HepG2 (cell line): ENCODE measurements at regions not wholly inside any gene's neighbourhood (a gene's known extent, or its start where the extent isn't known, plus 50 kb on each side); places are given as distances from the start of the nearest gene placed in this dataset.

Experiments used
- ATAC-seq: fragments of 200-7000 bp; cut with Tn5 transposase; 3 replicates; pipeline ENCODE4 v1.9.1; 2020; ENCODE audit warnings: mild to moderate bottlenecking, moderate library complexity
- BruUV-seq: library from RNA; stranded (reverse); fragments of 400-500 nt; replicated peaks from 2 replicates; lab custom pipeline; 2021; lab: Mats Ljungman, UMichigan
- CTCF ChIA-PET: fragments of 300-600 bp; formaldehyde crosslinking; extraction: SDS; loops from one replicate; lab custom pipeline; 2021; ENCODE audit warnings: low total read pairs, inconsistent platforms, low intra/inter-chr PET ratio; lab: Yijun Ruan, JAX
- POLR2A ChIA-PET: fragments of 350-600 bp; sonication (Branson Sonifier 250); formaldehyde crosslinking; loops from one replicate; lab custom pipeline; 2020; ENCODE audit warnings: antibody characterized with exemption, inconsistent platforms; lab: Yijun Ruan, JAX
- DNase-seq: peaks from one replicate; pipeline ENCODE4 v3.0.0-alpha.2; 2015; ENCODE audit warnings: low spot score
- FAIRE-seq: peaks from 3 replicates; lab custom pipeline; 2011; peaks lifted over from hg19 to GRCh38; lab: Jason Lieb, UNC
- H2AFZ ChIP-seq: one replicate; pipeline ENCODE4 v1.6.1; 2011; ENCODE audit warnings: low read length, inconsistent platforms
- H3K27ac ChIP-seq: fragments of 300-600 bp; 3 replicates; pipeline ENCODE4 v1.8.0; 2011; ENCODE audit warnings: mixed run types, mild to moderate bottlenecking, mixed read lengths, low read length, inconsistent platforms; ENCODE audit not compliant: insufficient read depth; ENCODE audit errors: extremely low read length
- H3K27me3 ChIP-seq, 2 experiments: fragments of 200-600 bp in 1 of 2; 2 replicates in 1 of 2; 3 replicates in 1 of 2; pipeline versions ENCODE4 v1.6.0 to v1.8.0; 2011; ENCODE audit warnings: low read length in 2 of 2, mild to moderate bottlenecking in 2 of 2, moderate library complexity in 2 of 2, inconsistent platforms in 1 of 2; ENCODE audit not compliant: insufficient read depth in 2 of 2, control insufficient read depth in 1 of 2
- H3K36me3 ChIP-seq, 2 experiments: fragments of 200-600 bp in 1 of 2; replicated peaks in 1 of 2; 2 replicates in 1 of 2; 3 replicates in 1 of 2; pipeline versions ENCODE4 v1.5.1 to v1.8.0; 2011; ENCODE audit warnings: low read length in 2 of 2, inconsistent platforms in 1 of 2; ENCODE audit not compliant: insufficient read depth in 2 of 2, control insufficient read depth in 1 of 2
- H3K4me1 ChIP-seq: 2 replicates; pipeline ENCODE4 v1.5.1; 2012; ENCODE audit warnings: low read length, inconsistent platforms; ENCODE audit not compliant: insufficient read depth
- H3K4me2 ChIP-seq: 2 replicates; pipeline ENCODE4 v1.6.0; 2011; ENCODE audit warnings: low read depth, low read length, inconsistent platforms
- H3K4me3 ChIP-seq, 3 experiments: fragments of 200-600 bp in 1 of 3; sonication (generic), shearing (Covaris generic) in 1 of 3; replicated peaks in 1 of 3; 2 replicates each; pipeline ENCODE4 v1.5.1; 2011 to 2016; ENCODE audit warnings: low read length in 3 of 3, inconsistent platforms in 2 of 3, low read depth in 2 of 3, mild to moderate bottlenecking in 2 of 3, control low read depth in 1 of 3, mixed read lengths in 1 of 3; ENCODE audit not compliant: insufficient read depth in 1 of 3
- H3K79me2 ChIP-seq: one replicate; pipeline ENCODE4 v1.6.1; 2011; ENCODE audit warnings: low read length, inconsistent platforms; ENCODE audit not compliant: insufficient read depth
- H3K9ac ChIP-seq: 2 replicates; pipeline ENCODE4 v1.6.0; 2011; ENCODE audit warnings: mild to moderate bottlenecking, low read depth, low read length, inconsistent platforms; ENCODE audit not compliant: insufficient read depth
- H3K9me3 ChIP-seq: 2 replicates; pipeline ENCODE4 v1.5.1; 2012; ENCODE audit warnings: mild to moderate bottlenecking, low read length
- H4K20me1 ChIP-seq: 2 replicates; pipeline ENCODE4 v1.6.0; 2011; ENCODE audit warnings: inconsistent platforms, mild to moderate bottlenecking, low read length, moderate library complexity; ENCODE audit not compliant: insufficient read depth
- CCAR2 ChIP-seq: fragments of 200-400 bp; formaldehyde crosslinking; optimal IDR thresholded peaks from 2 replicates; pipeline ENCODE3; 2018; ENCODE audit warnings: low read depth, mild to moderate bottlenecking, low read length, moderate library complexity
- EEA1 ChIP-seq: sonication (generic); formaldehyde crosslinking; IDR thresholded peaks from 2 replicates; pipeline ENCODE4 v1.5.1; 2020; ENCODE audit warnings: mild to moderate bottlenecking, missing genetic modification reagents, borderline replicate concordance
- FOXO1 ChIP-seq: sonication (generic); formaldehyde crosslinking; IDR thresholded peaks from 2 replicates; pipeline ENCODE4 v1.4.0; 2020; ENCODE audit warnings: missing genetic modification reagents
- HES4 ChIP-seq: sonication (generic); formaldehyde crosslinking; IDR thresholded peaks from 2 replicates; pipeline ENCODE4 v1.9.0; 2021; ENCODE audit warnings: mild to moderate bottlenecking, missing genetic modification reagents, borderline replicate concordance
- RFXANK ChIP-seq: IDR thresholded peaks from 2 replicates; pipeline ENCODE4 v1.6.1; 2016
- SKI ChIP-seq: fragments of 450-650 bp; IDR thresholded peaks from one replicate; pipeline ENCODE4 v1.6.1; 2018; ENCODE audit warnings: mild to moderate bottlenecking; ENCODE audit not compliant: partially characterized antibody
- SNAPC2 ChIP-seq: sonication (generic); formaldehyde crosslinking; IDR thresholded peaks from 2 replicates; pipeline ENCODE4 v1.8.1; 2022; ENCODE audit warnings: mild to moderate bottlenecking, missing genetic modification reagents
- STAT5B ChIP-seq: sonication (generic); formaldehyde crosslinking; IDR thresholded peaks from 2 replicates; pipeline ENCODE4 v1.4.0; 2020; ENCODE audit warnings: missing genetic modification reagents
- TAF1 ChIP-seq: sonication (generic); formaldehyde crosslinking; IDR thresholded peaks from 2 replicates; pipeline ENCODE4 v1.4.0; 2020; ENCODE audit warnings: missing genetic modification reagents
- ZFP36L1 ChIP-seq: sonication (generic); formaldehyde crosslinking; IDR thresholded peaks from 2 replicates; pipeline ENCODE4 v1.8.0; 2022; ENCODE audit warnings: mild to moderate bottlenecking, missing genetic modification reagents, moderate library complexity
- ZNF251 ChIP-seq: sonication (generic); formaldehyde crosslinking; IDR thresholded peaks from 2 replicates; pipeline ENCODE4 v1.9.0; 2021; ENCODE audit warnings: mild to moderate bottlenecking, missing genetic modification reagents
- ZNF768 ChIP-seq: sonication (generic); formaldehyde crosslinking; IDR thresholded peaks from 2 replicates; pipeline ENCODE4 v1.4.0; 2020; ENCODE audit warnings: missing genetic modification reagents
- ZNF773 ChIP-seq: sonication (generic); formaldehyde crosslinking; IDR thresholded peaks from 2 replicates; pipeline ENCODE4 v1.4.0; 2020; ENCODE audit warnings: missing genetic modification reagents, borderline replicate concordance
- ZNF879 ChIP-seq: sonication (generic); formaldehyde crosslinking; IDR thresholded peaks from 2 replicates; pipeline ENCODE4 v1.8.1; 2023; ENCODE audit warnings: missing genetic modification reagents
- ZNF891 ChIP-seq: sonication (generic); formaldehyde crosslinking; IDR thresholded peaks from 2 replicates; pipeline ENCODE4 v1.5.0; 2020; ENCODE audit warnings: mild to moderate bottlenecking, missing genetic modification reagents
- ZSCAN20 ChIP-seq: sonication (generic); formaldehyde crosslinking; IDR thresholded peaks from 2 replicates; pipeline ENCODE4 v1.4.0; 2020; ENCODE audit warnings: missing genetic modification reagents, mild to moderate bottlenecking, borderline replicate concordance
- ZSCAN22 ChIP-seq: sonication (generic); formaldehyde crosslinking; IDR thresholded peaks from 2 replicates; pipeline ENCODE4 v1.4.0; 2020; ENCODE audit warnings: mild to moderate bottlenecking, missing genetic modification reagents
- WGBS: methylation state at CpG from one replicate; pipeline ENCODE4 v1.1.6; 2017; ENCODE audit warnings: low lambda C conversion rate; 5-methylcytosine and 5-hydroxymethylcytosine counted together
- in situ Hi-C: cut with HindIII; loops from 2 replicates; pipeline ENCODE4 v1.10.0; 2017; ENCODE audit warnings: low pct_unique_long_range_greater_than_20kb; ENCODE audit not compliant: extremely low pct_ligation_motif_present
- intact Hi-C: fragments of 100-400 bp; cut with micrococcal nuclease; formaldehyde crosslinking; loops from one replicate; pipeline ENCODE4 v1.10.0; 2022; ENCODE audit not compliant: unreplicated experiment
- TF ChIP-seq, protein P1 (sequence below): IDR thresholded peaks from 2 replicates; pipeline ENCODE4 v1.6.1; 2016; ENCODE audit warnings: missing biosample characterization, missing genetic modification reagents, low read depth
- TF ChIP-seq, protein P2 (sequence below): sonication (generic); formaldehyde crosslinking; IDR thresholded peaks from 2 replicates; pipeline ENCODE4 v1.4.0; 2020; ENCODE audit warnings: missing genetic modification reagents
- TF ChIP-seq, protein P3 (sequence below): sonication (generic); formaldehyde crosslinking; conservative IDR thresholded peaks from 2 replicates; pipeline ENCODE4 v1.4.0; 2020; ENCODE audit warnings: missing genetic modification reagents

DNA sequence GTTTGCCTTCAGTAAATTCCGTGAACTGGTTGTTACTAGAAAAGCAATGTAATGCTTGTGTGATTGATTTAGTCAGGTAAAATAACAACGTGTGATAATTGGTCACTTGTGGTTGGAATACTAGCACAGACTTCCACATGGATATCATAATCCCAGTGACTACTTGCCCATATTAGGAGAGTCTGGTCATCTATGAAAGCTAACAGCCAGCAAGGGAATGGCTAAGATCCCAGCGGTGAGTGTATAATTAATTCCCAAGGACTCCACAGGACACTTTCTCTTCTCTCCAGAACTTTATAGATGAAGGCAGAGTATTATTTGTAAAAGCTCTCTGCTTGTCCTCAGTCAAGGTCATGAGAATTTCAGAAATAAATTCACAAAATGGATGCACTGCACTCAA is 662.6 kb upstream of the TEX47 start (continued):
- TF ChIP-seq ZNF879 (CRISPR knock-in tag): no peak
- no peak for TF ChIP-seq ZNF768 (CRISPR knock-in tag)
- TF ChIP-seq, protein P1, sequence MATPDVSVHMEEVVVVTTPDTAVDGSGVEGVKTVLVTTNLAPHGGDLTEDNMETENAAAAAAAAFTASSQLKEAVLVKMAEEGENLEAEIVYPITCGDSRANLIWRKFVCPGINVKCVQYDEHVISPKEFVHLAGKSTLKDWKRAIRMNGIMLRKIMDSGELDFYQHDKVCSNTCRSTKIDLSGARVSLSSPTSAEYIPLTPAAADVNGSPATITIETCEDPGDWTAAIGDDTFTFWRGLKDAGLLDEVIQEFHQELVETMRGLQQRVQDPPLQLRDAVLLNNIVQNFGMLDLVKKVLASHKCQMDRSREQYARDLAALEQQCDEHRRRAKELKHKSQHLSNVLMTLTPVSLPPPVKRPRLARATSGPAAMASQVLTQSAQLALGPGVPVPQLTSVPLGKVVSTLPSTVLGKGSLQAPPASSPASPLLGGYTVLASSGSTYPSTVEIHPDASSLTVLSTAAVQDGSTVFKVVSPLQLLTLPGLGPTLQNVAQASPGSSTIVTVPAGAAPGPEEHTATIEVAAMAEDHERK (CRISPR knock-in tag): no peak
- TF ChIP-seq RFXANK (CRISPR knock-in tag): no peak
- no peak for TF ChIP-seq ZNF773 (CRISPR knock-in tag)
- no peak for TF ChIP-seq ZNF251 (CRISPR knock-in tag)
- TF ChIP-seq FOXO1: no peak

DNA sequence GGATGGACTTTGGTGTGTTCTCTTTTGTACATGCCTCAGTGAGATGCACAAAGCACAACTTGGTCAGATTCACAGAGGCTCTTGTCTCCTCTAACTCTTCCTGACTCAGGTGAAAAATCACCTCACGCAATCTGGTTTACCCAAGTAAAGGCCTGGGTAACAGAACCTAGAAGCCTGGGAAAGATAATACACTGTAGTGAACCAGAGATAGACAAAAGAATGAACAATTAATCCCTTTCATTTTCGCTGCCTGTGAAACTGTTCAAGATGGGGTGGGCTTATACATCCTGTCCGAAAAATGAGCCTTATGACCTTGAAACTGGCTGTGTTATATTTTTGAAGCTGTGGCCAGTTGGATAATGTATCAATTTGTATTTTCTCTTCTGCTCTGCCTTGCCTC is 678.9 kb upstream of the TEX47 start:
- Histone ChIP-seq H2AFZ (no peak overlapping the region), H3K4me2 (no peak overlapping the region), H3K36me3 (no peaks in the 10 kb centered on the region), H3K79me2 (no peaks in the 10 kb centered on the region), H3K4me1 (no peaks in the 10 kb centered on the region), H3K27ac (no peak overlapping the region), H3K9me3 (peaks cover 75% of the 10 kb centered on the region), H3K27me3 (no peaks in the 10 kb centered on the region), H3K9ac (no peak overlapping the region), H3K4me3 (no peak overlapping the region), H4K20me1 (no peaks in the 10 kb centered on the region)
- ChIA-PET POLR2A (no interaction called here), CTCF (no interaction called here)
- FAIRE-seq: no peak
- ATAC-seq: no peak
- in situ Hi-C loops (no loop called here), intact Hi-C loops (no loop called here)
- no TSS peak for BruUV-seq
- WGBS: 3% methylated on average over 3 of the region's 3 CpGs
- DNase-seq: no peak
- TF ChIP-seq ZSCAN22 (CRISPR knock-in tag) (no peak), TAF1 (no peak), HES4 (CRISPR knock-in tag) (no peak), STAT5B (CRISPR knock-in tag) (no peak), ZNF891 (no peak), CCAR2 (no peak), ZFP36L1 (no peak), ZSCAN20 (CRISPR knock-in tag) (no peak), EEA1 (CRISPR knock-in tag) (no peak), SNAPC2 (no peak), SKI (no peak)
- TF ChIP-seq, protein P2, sequence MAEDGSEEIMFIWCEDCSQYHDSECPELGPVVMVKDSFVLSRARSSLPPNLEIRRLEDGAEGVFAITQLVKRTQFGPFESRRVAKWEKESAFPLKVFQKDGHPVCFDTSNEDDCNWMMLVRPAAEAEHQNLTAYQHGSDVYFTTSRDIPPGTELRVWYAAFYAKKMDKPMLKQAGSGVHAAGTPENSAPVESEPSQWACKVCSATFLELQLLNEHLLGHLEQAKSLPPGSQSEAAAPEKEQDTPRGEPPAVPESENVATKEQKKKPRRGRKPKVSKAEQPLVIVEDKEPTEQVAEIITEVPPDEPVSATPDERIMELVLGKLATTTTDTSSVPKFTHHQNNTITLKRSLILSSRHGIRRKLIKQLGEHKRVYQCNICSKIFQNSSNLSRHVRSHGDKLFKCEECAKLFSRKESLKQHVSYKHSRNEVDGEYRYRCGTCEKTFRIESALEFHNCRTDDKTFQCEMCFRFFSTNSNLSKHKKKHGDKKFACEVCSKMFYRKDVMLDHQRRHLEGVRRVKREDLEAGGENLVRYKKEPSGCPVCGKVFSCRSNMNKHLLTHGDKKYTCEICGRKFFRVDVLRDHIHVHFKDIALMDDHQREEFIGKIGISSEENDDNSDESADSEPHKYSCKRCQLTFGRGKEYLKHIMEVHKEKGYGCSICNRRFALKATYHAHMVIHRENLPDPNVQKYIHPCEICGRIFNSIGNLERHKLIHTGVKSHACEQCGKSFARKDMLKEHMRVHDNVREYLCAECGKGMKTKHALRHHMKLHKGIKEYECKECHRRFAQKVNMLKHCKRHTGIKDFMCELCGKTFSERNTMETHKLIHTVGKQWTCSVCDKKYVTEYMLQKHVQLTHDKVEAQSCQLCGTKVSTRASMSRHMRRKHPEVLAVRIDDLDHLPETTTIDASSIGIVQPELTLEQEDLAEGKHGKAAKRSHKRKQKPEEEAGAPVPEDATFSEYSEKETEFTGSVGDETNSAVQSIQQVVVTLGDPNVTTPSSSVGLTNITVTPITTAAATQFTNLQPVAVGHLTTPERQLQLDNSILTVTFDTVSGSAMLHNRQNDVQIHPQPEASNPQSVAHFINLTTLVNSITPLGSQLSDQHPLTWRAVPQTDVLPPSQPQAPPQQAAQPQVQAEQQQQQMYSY (CRISPR knock-in tag): no peak
- TF ChIP-seq, protein P3, sequence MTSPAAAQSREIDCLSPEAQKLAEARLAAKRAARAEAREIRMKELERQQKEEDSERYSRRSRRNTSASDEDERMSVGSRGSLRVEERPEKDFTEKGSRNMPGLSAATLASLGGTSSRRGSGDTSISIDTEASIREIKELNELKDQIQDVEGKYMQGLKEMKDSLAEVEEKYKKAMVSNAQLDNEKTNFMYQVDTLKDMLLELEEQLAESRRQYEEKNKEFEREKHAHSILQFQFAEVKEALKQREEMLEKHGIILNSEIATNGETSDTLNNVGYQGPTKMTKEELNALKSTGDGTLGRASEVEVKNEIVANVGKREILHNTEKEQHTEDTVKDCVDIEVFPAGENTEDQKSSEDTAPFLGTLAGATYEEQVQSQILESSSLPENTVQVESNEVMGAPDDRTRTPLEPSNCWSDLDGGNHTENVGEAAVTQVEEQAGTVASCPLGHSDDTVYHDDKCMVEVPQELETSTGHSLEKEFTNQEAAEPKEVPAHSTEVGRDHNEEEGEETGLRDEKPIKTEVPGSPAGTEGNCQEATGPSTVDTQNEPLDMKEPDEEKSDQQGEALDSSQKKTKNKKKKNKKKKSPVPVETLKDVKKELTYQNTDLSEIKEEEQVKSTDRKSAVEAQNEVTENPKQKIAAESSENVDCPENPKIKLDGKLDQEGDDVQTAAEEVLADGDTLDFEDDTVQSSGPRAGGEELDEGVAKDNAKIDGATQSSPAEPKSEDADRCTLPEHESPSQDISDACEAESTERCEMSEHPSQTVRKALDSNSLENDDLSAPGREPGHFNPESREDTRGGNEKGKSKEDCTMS: no peak
